Mesendoderm (in vitro differentiated cells): ENCODE measurements at regions not wholly inside any gene's neighbourhood (a gene's known extent, or its start where the extent isn't known, plus 50 kb on each side); places are given as distances from the start of the nearest gene placed in this dataset.
A peak's percentile ranks its signal among the peaks of the same experiment; 100 is the strongest.

Experiments used
- DNase-seq: peaks from one replicate; pipeline ENCODE4 v3.0.0; 2013
- H2AK5ac ChIP-seq: 2 replicates; pipeline ENCODE4 v1.6.1; 2013; ENCODE audit warnings: low read length, inconsistent platforms
- H2BK120ac ChIP-seq: 2 replicates; pipeline ENCODE4 v1.6.1; 2013; ENCODE audit warnings: low read depth, mild to moderate bottlenecking, low read length, moderate library complexity, mixed read lengths
- H2BK15ac ChIP-seq: replicated peaks from 2 replicates; pipeline ENCODE4 v1.6.1; 2013; ENCODE audit warnings: low read depth, mild to moderate bottlenecking, moderate library complexity
- H2BK5ac ChIP-seq: 2 replicates; pipeline ENCODE4 v1.6.1; 2013; ENCODE audit warnings: low read length, inconsistent platforms
- H3K18ac ChIP-seq: 2 replicates; pipeline ENCODE4 v1.6.1; 2013; ENCODE audit warnings: mild to moderate bottlenecking, low read length, mixed read lengths
- H3K23ac ChIP-seq: one replicate; pipeline ENCODE4 v1.6.1; 2013; ENCODE audit warnings: low read length
- H3K27ac ChIP-seq: 2 replicates; pipeline ENCODE4 v1.5.1; 2013; ENCODE audit warnings: low read depth, mild to moderate bottlenecking, inconsistent platforms, low read length, moderate library complexity
- H3K27me3 ChIP-seq: 2 replicates; pipeline ENCODE4 v1.6.1; 2013; ENCODE audit warnings: low read length, control low read depth, mild to moderate bottlenecking, inconsistent platforms; ENCODE audit not compliant: insufficient read depth, poor library complexity
- H3K36me3 ChIP-seq: 2 replicates; pipeline ENCODE4 v1.6.1; 2013; ENCODE audit warnings: low read length, inconsistent platforms; ENCODE audit not compliant: control insufficient read depth, insufficient read depth
- H3K4ac ChIP-seq: one replicate; pipeline ENCODE4 v1.6.1; 2013; ENCODE audit warnings: low read depth, mild to moderate bottlenecking, low read length, moderate library complexity
- H3K4me1 ChIP-seq: 2 replicates; pipeline ENCODE4 v1.6.1; 2013; ENCODE audit warnings: low read depth, low read length, inconsistent platforms; ENCODE audit not compliant: control insufficient read depth
- H3K4me2 ChIP-seq: 2 replicates; pipeline ENCODE4 v1.6.1; 2013; ENCODE audit warnings: low read length
- H3K4me3 ChIP-seq: 2 replicates; pipeline ENCODE4 v1.5.1; 2013; ENCODE audit warnings: mild to moderate bottlenecking, low read length
- H3K56ac ChIP-seq: one replicate; pipeline ENCODE4 v1.6.1; 2013; ENCODE audit warnings: low read length
- H3K79me1 ChIP-seq: 2 replicates; pipeline ENCODE4 v1.6.1; 2013; ENCODE audit warnings: low read length, inconsistent platforms
- H3K79me2 ChIP-seq: 2 replicates; pipeline ENCODE4 v1.6.1; 2013; ENCODE audit warnings: mild to moderate bottlenecking, low read length; ENCODE audit not compliant: control insufficient read depth, insufficient read depth
- H3K9ac ChIP-seq: 2 replicates; pipeline ENCODE4 v1.6.1; 2013; ENCODE audit warnings: low read length, inconsistent platforms
- H4K5ac ChIP-seq: one replicate; pipeline ENCODE4 v1.6.1; 2013; ENCODE audit warnings: low read length
- H4K8ac ChIP-seq: one replicate; pipeline ENCODE4 v1.6.1; 2013; ENCODE audit warnings: low read depth, mild to moderate bottlenecking, control low read depth, low read length, moderate library complexity
- WGBS: extraction: QIAGEN DNeasy Blood & Tissue Kit; methylation state at CpG from one replicate; pipeline ENCODE4 v1.1.7; 2013; ENCODE audit warnings: low lambda C conversion rate, missing lambda C conversion rate; ENCODE audit not compliant: insufficient coverage; ENCODE audit errors: extremely low coverage; 5-methylcytosine and 5-hydroxymethylcytosine counted together

DNA sequence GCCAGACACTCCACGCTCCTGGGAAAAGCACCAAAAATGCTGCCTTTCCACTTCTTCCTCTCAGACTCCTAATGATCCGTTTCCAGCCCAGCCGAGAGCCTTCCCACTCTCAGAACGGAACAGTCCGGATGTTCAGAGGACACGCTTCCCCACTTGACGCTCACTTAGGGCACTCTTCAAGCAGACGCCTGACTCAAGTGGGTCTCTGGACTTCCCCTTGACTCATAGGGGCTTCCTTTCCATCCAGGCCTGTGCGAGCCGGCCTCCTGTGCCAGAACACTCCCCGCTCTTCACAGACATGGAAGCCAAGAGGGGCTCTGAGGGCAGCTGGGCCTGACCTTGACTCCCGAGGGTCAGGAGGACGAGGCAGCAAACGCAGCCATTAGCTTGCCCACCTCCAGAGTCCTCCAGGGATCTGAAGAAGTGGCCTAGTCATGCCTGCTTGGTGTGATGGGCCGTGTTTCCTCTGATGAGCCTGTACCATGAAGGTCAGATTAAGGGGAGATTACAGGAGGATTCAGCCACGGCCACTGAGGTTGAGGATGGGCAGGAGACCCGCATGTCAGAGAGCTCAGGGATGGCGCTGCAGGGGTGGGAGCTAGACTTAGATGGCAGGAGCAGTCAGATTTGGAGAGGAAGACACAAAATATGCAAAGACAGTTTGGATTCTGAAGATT lies 114.7 kb upstream of the TLE3 start:
- H3K79me1 ChIP-seq, result no peaks in the 10 kb centered on the region
- H3K36me3 ChIP-seq, result no peaks in the 10 kb centered on the region
- peaks cover 5% of the 10 kb centered on the region for H3K4me1 ChIP-seq
- no peak overlapping the region for H4K5ac ChIP-seq
- peak overlapping the region; percentile 35 for H3K56ac ChIP-seq
- no peak overlapping the region for H2BK15ac ChIP-seq
- no peak overlapping the region for H3K18ac ChIP-seq
- no peak overlapping the region for H2BK5ac ChIP-seq
- no peak overlapping the region for H3K23ac ChIP-seq
- WGBS, result no CpG with 5 or more reads among the region's 18 CpGs
- H3K4me2 ChIP-seq, result no peak overlapping the region
- no peak for DNase-seq
- peak overlapping the region; percentile 8 for H2AK5ac ChIP-seq
- H3K9ac ChIP-seq, result no peak overlapping the region
- H3K27ac ChIP-seq, result no peak overlapping the region
- H4K8ac ChIP-seq, result no peak overlapping the region
- H3K79me2 ChIP-seq, result no peaks in the 10 kb centered on the region
- H2BK120ac ChIP-seq, result no peak overlapping the region
- no peak overlapping the region for H3K4me3 ChIP-seq
- H3K27me3 ChIP-seq, result no peaks in the 10 kb centered on the region
- H3K4ac ChIP-seq, result no peak overlapping the region

GRCh38 chr15:70210528-70210927 lies 112.8 kb upstream of the TLE3 start:
- H3K9ac ChIP-seq, result no peak overlapping the region
- H3K79me1 ChIP-seq, result no peaks in the 10 kb centered on the region
- no peak overlapping the region for H4K5ac ChIP-seq
- no peak overlapping the region for H3K4ac ChIP-seq
- H2BK15ac ChIP-seq, result no peak overlapping the region
- no peak overlapping the region for H3K4me3 ChIP-seq
- WGBS, result no CpG with 5 or more reads among the region's 6 CpGs
- no peak for DNase-seq
- no peak overlapping the region for H4K8ac ChIP-seq
- no peak overlapping the region for H2BK120ac ChIP-seq
- no peaks in the 10 kb centered on the region for H3K27me3 ChIP-seq
- H3K27ac ChIP-seq, result no peak overlapping the region
- H3K4me1 ChIP-seq, result peaks cover 5% of the 10 kb centered on the region
- H3K18ac ChIP-seq, result no peak overlapping the region
- H3K56ac ChIP-seq, result no peak overlapping the region
- no peaks in the 10 kb centered on the region for H3K36me3 ChIP-seq
- H2AK5ac ChIP-seq, result no peak overlapping the region
- no peak overlapping the region for H3K23ac ChIP-seq
- no peaks in the 10 kb centered on the region for H3K79me2 ChIP-seq
- no peak overlapping the region for H3K4me2 ChIP-seq
- H2BK5ac ChIP-seq, result no peak overlapping the region

- H3K4me1 ChIP-seq, result peaks cover 5% of the 10 kb centered on the region
- H4K5ac ChIP-seq, result no peak overlapping the region
- no peaks in the 10 kb centered on the region for H3K79me1 ChIP-seq
- H3K4me2 ChIP-seq, result no peak overlapping the region
- no peak overlapping the region for H2BK5ac ChIP-seq
- H3K18ac ChIP-seq, result no peak overlapping the region
- no peak overlapping the region for H3K4ac ChIP-seq
- H2BK15ac ChIP-seq, result no peak overlapping the region
- H3K36me3 ChIP-seq, result no peaks in the 10 kb centered on the region
- H3K23ac ChIP-seq, result no peak overlapping the region
- WGBS, result no CpG with 5 or more reads among the region's 2 CpGs
- no peaks in the 10 kb centered on the region for H3K27me3 ChIP-seq
- H2BK120ac ChIP-seq, result no peak overlapping the region
- peak overlapping the region; percentile 22 for H2AK5ac ChIP-seq
- no peak overlapping the region for H3K56ac ChIP-seq
- no peak for DNase-seq
- H3K9ac ChIP-seq, result no peak overlapping the region
- no peaks in the 10 kb centered on the region for H3K79me2 ChIP-seq
- no peak overlapping the region for H3K27ac ChIP-seq
- no peak overlapping the region for H4K8ac ChIP-seq
- no peak overlapping the region for H3K4me3 ChIP-seq
Observed at GRCh38 chr15:70210076-70210475, 112.4 kb upstream of the TLE3 start.

DNA sequence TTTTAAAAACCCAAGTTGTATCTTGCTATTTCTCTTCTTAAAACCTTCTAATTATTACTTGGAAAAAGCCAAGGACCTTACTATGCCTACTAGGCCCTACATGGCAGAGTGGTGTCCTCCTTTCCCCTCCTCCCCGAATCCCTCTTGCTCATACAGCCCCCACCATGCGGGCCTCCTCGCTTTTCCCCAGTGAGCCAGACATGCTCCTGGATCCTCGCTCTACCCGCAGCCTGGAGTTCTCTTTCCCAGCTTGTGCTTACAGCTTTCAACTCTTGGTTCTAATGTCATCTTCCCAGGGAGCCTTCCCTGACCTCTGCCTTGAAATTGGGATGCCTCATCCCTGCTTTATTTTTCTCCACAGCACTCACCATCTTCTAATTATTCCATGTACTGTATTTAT lies 111.8 kb upstream of the TLE3 start:
- no CpG with 5 or more reads among the region's 5 CpGs for WGBS
- no peak overlapping the region for H3K9ac ChIP-seq

GRCh38 chr15:70208332-70208731 lies 110.6 kb upstream of the TLE3 start:
- Histone ChIP-seq H3K4ac (no peak overlapping the region), H3K4me3 (no peak overlapping the region), H3K18ac (no peak overlapping the region), H3K9ac (no peak overlapping the region), H3K4me1 (peaks cover 8% of the 10 kb centered on the region), H2AK5ac (no peak overlapping the region), H3K79me2 (no peaks in the 10 kb centered on the region), H4K8ac (no peak overlapping the region), H2BK15ac (no peak overlapping the region), H3K36me3 (no peaks in the 10 kb centered on the region), H3K23ac (no peak overlapping the region), H4K5ac (no peak overlapping the region), H3K27ac (no peak overlapping the region), H3K79me1 (no peaks in the 10 kb centered on the region), H2BK5ac (no peak overlapping the region), H2BK120ac (no peak overlapping the region), H3K27me3 (no peaks in the 10 kb centered on the region), H3K4me2 (no peak overlapping the region), H3K56ac (no peak overlapping the region)
- no peak for DNase-seq
- WGBS, result no CpG with 5 or more reads among the region's 3 CpGs

More for the DNA sequence above, 111.8 kb upstream of the TLE3 start:
- Histone ChIP-seq H4K5ac (no peak overlapping the region), H3K27ac (no peak overlapping the region), H3K4me2 (no peak overlapping the region), H3K79me1 (no peaks in the 10 kb centered on the region), H3K79me2 (no peaks in the 10 kb centered on the region), H3K4ac (no peak overlapping the region), H3K36me3 (no peaks in the 10 kb centered on the region), H3K23ac (no peak overlapping the region), H2BK15ac (no peak overlapping the region), H3K4me3 (no peak overlapping the region), H2BK5ac (no peak overlapping the region), H4K8ac (no peak overlapping the region), H3K18ac (no peak overlapping the region), H3K27me3 (no peaks in the 10 kb centered on the region), H2BK120ac (no peak overlapping the region), H3K4me1 (peaks cover 5% of the 10 kb centered on the region), H2AK5ac (no peak overlapping the region), H3K56ac (no peak overlapping the region)
- DNase-seq, result no peak

DNA sequence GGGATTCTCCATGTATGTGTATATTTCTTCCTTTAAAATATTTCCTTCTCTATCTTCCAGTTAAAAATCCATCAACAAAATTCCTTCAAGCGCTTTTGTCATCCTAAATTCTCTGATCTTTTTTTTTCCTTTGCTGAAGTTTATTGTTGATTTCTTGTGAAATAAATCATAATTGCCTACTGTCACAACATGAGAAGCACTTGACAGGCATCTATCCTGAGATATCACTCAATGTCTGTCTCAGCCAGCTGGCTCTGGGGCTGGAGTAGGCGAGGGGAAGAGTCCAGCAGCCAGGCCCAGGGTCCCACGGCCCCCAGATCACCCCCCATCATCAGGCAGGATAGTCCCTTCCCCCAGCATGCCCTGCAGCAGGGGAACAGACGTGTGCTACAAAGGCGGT lies 109.0 kb upstream of the TLE3 start:
- peaks cover 3% of the 10 kb centered on the region for H3K4me1 ChIP-seq
- WGBS, result no CpG with 5 or more reads among the region's 5 CpGs
- H3K9ac ChIP-seq, result no peak overlapping the region

More for the DNA sequence above, 109.0 kb upstream of the TLE3 start:
- H2AK5ac ChIP-seq, result no peak overlapping the region
- no peak overlapping the region for H2BK120ac ChIP-seq
- no peak overlapping the region for H3K27ac ChIP-seq
- H2BK5ac ChIP-seq, result no peak overlapping the region
- H3K79me1 ChIP-seq, result no peaks in the 10 kb centered on the region
- no peak overlapping the region for H3K56ac ChIP-seq
- H3K79me2 ChIP-seq, result no peaks in the 10 kb centered on the region
- no peak overlapping the region for H3K4ac ChIP-seq
- no peak overlapping the region for H3K4me3 ChIP-seq
- DNase-seq, result no peak
- H3K27me3 ChIP-seq, result no peaks in the 10 kb centered on the region
- no peak overlapping the region for H3K18ac ChIP-seq
- H4K8ac ChIP-seq, result no peak overlapping the region
- H2BK15ac ChIP-seq, result no peak overlapping the region
- no peak overlapping the region for H3K4me2 ChIP-seq
- no peaks in the 10 kb centered on the region for H3K36me3 ChIP-seq
- no peak overlapping the region for H3K23ac ChIP-seq
- H4K5ac ChIP-seq, result no peak overlapping the region
